HG03280 (cell line): ENCODE measurements at regions not wholly inside any gene's neighbourhood (a gene's known extent, or its start where the extent isn't known, plus 50 kb on each side); places are given as distances from the start of the nearest gene placed in this dataset.
"Not testable (repeated sequence)": the region's sequence is repeated elsewhere in the genome, so short reads cannot be mapped to it uniquely, and the experiment has no call there.

Source experiments
- ATAC-seq: cut with Tn5 transposase; IDR thresholded peaks from one replicate; pipeline ENCODE4 v1.9.1; 2021; ENCODE audit warnings: mild to moderate bottlenecking, moderate library complexity; ENCODE audit not compliant: unreplicated experiment

DNA sequence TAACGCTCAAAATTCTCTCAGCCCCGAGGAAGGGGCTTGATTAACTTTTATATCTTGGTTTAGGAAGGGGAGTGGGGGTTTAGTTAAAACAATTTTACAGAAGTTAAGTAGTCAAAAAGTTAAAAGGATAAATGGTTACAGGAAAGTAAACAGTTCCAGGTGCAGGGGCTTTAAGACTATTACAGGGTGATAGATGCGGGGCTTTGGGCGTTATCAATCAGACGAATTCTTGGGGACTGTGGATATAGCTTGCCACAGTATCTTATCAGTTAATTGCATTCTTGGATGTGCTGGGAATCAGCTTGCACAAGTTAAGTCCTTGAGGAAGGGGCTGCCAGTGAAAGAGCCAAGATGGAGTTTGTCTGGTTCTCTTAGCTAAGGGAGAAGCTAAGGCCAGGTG lies 616.2 kb downstream of the XPNPEP1 start:
- not testable (repeated sequence) for ATAC-seq

DNA sequence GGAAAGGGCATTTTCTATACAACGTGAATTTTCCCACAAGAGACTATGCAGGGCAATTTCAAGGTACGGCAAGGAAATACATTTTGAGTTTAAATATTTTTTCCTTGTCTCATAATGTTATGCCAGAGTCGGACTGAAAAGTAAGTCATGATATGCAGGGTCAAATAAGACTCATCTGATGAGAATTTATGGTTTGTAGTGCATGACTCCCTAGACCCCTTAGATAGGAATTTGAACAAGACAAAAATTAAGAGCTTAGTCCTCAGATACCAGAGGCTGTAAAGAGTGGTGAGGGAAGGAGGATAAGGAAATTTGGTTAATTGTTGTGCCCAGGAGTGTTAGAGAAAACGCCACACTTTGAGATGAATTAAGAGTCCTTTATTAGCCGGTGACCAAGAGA lies 616.6 kb downstream of the XPNPEP1 start:
- ATAC-seq: no peak

DNA sequence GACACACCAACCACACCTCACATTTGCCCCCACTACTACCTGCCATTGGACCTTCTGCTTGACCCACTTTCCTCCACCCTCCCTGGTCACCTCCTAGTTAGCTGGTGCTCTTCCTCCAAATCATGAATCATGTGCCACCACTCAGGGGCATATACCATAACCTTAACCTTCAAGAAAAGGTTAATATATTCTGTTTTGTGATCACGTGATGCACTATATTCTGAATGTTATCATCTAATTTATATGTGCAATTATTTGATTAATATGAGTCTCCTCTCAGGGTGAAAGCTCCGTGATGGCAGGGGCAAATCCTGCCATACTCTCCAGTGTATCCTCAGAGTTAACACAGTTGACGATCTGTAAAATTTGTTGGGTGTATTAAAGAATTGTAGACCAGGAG lies 635.5 kb downstream of the XPNPEP1 start:
- no peak for ATAC-seq

DNA sequence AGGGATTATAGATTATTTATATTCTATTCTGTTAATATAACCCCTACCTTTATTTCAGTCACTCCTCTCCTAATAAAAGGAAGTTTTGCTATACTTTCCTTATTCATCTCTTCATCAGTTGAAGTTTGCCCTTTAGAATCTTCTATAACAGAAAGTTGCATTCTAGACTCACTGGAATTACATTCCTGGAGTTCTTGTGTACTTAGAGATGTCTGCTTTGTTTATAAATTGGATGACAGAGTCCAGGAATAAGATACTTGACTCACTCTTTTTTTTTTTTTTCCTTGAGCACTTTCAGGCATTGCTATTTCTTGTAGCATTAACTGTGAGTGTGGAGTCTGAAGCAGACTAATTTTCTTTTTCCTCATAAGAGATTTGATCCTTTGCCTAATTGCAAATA lies 640.8 kb downstream of the XPNPEP1 start:
- no peak for ATAC-seq

DNA sequence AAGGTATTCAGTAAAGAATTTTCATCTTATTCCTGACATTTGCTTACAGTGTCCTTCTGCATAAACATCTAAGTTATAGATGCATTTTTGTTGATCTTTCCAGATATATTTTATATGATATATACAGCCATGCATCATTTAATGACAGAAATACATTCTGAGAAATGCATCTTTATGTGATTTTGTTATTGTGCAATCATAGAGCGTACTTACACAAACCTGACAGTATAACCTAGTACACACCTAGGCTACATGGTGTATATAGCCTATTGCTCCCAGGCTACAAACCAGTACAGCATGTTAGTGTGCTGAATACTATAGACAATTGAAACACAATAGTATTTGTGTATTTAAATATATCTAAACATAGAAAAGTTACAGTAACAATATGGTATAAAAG lies 642.0 kb downstream of the XPNPEP1 start:
- ATAC-seq: no peak

DNA sequence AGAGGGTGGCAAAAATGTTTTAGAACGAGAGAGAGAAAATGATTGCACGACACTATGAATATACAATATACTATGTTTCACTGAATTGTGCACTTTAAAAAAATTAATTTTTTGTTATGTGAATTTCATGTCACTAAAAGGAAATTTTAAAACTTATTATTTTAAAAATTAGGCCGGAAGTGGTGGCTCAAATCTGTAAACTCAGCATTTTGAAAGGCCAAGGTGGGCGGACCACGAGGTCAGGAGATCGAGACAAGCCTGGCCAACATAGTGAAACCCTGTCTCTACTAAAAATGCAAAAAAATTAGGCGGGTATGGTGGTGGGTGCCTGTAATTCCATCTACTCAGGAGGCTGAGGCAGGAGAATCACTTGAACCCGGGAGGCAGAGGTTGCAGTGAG lies 642.5 kb downstream of the XPNPEP1 start:
- ATAC-seq: no peak

DNA sequence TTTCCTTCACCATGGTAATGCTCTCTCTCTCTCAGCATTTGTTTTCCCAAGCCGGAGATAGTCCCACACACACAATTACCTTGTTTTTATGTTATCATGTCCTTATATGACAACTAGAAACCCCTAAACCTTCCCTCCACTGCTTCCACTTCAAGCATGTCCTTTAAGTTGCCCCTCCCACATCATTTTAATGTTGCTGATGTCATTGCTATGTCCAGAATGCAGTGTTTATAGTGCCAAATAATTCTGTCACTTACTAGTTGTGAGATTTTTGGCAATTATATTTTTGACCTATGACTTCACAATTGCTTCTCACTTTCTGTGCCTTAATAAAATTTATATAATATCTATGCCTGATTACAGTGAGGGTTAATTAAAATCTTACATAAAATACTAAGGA lies 645.9 kb downstream of the XPNPEP1 start:
- no peak for ATAC-seq

DNA sequence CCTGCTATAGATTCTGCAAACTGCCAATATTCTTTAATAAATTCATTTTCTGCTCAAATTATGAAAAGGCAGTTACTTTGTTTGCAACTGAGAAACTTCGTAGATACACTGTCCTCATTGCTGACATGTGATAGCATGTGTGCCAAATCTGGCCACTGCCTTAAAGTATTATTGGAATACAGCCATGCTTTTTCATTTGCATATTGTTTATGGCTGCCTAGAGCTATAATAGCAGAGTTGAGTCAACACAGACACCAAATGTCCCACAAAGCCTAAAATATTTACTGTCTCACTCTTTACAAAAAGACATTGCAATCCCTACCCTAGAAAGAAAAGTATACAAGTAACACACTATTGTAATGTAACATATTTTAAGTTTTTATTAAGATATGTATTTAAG lies 647.4 kb downstream of the XPNPEP1 start:
- no peak for ATAC-seq

DNA sequence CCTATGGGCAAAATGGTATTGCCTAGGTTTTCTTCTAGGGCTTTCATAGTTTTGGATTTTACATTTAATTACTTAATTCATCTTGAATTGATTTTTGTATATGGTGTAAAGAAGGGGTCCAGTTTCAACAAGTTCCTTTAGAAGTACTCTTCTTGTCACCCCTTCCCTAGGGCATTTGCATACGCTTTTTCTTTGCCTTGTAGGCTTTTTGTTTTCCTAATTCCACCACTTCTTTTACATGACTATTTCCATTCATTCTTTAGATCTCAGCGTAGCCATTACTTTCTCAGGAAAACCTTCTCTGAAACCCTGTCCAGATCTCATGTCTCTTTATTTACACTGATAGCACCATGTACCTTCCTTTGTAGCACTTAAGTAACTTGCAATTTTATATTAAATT lies 648.6 kb downstream of the XPNPEP1 start:
- no peak for ATAC-seq

DNA sequence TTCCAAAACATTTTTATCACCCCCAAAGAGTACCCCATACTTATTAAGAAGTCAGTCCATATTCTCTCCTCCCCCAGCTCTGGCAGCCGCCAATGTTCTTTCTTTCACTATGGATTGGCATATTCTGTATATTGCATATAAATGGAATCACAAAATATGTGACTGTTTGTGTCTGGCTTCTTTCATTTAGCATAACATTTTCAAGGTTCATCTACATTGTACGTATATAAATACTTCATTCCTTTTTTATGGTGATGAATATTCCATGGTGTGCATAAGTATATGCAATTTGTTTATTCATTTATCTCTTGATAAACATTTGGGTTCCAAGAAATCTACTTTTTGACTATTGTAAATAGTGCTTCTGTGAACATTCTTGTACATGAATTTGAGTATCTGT lies 653.1 kb downstream of the XPNPEP1 start:
- no peak for ATAC-seq

DNA sequence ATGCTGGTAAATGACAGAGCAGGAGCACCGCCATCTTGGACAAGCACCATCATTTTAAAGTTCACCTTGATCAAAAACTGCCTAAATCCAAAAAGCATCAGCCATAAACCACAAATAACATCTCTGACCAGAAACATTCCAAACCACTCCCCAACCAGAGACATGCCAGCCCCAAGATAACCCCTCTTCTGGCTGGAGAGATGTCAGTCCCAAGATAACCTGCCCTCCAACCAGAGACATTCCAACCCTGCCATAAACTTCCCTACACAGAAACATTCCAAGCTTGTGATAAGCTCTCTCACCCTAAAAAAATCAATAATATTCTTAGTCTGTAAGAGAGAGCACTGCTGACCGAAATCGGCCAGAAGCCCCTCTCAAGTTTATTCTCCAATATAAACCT lies 659.3 kb downstream of the XPNPEP1 start:
- no peak for ATAC-seq

DNA sequence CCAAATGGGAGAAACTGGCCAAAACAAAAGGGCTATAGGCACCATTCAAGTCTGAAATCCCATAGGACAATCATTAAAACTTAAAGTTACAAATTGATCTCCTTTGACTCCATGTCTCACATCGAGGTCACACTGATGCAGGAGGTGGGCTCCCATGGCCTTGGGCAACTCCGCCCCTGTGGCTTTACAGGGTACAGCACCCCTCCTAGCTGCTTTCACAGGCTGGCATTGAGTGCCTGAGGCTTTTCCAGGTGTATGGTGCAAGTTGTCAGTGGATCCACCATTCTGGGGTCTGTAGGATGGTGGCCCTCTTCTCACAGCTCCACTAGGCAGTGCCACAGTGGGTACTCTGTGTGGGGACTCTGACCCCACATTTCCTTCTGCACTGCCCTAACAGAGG lies 662.1 kb downstream of the XPNPEP1 start:
- ATAC-seq: no peak

DNA sequence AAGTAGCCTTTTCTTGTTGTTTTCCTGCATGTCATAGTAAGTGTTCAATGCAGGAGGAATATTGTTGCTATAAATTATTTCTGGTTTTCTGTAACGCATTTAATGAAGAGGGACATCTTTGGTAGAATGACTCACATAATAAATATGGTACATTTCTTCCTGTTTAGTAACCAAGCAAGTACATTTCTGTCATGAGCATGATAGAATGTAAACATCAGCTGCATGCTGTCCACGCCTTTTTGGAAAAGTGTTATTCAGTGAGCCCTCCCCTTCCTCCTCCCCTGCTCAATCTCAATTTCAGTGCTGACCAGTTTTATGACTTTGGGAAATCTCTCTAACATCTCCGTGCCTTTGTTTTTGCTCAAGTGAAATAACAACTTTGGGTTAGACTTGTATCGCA lies 664.0 kb downstream of the XPNPEP1 start:
- ATAC-seq: no peak

DNA sequence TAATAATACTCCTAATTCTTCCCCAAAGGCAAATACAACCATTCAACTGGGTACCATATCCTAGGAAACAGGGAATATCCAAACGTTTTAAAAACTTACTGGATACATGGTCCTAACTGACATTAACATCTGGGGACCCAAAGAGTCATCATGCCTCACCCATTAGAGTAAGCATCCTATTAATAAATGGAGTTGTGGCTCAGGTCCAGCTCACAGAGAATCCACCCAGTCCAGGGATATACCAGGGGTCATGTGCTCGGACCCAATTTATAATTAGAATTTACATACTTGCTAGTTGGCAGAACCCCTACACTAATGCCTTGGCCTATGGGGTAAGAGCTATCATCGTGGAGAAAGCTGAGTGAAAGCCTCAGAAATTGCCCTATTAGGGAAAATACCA lies 670.0 kb downstream of the XPNPEP1 start:
- no peak for ATAC-seq

DNA sequence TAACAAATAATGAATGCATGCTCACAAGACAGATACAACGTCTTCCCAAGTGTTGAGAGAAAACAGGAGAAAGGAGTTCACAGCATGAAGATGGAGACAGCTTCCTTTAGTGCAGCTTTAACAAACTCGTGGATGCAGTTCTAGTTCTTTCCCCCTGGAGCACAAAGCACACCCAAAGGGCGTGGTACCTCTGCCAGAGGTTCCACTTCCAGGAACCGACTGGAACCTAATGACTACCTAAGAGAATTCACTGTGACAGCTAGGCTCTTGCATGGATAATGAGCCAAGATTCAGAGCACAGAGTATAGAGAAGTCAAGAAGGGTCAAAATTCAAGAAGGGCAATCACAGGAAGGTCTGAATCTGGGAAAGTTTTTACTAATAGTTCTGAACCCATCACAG lies 673.2 kb downstream of the XPNPEP1 start:
- no peak for ATAC-seq

DNA sequence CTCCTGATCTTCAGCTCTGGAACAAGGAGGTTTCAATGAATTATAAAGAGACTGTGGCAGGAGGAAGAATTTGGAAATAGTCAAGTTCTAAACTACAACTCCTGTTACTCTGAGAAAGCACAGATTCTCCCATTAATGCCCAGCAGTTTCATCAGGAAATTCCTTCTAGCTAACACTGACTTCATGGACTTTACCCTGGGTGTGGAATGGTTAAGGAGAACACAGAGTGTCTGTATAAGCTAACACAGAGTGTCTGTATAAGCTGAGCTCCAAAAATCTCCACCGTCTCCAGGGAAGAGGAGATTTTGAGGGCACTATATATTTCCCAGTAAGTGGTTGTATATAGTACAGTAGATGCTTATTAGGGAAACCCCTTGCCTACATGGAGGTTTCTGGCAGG lies 675.5 kb downstream of the XPNPEP1 start:
- ATAC-seq: no peak

DNA sequence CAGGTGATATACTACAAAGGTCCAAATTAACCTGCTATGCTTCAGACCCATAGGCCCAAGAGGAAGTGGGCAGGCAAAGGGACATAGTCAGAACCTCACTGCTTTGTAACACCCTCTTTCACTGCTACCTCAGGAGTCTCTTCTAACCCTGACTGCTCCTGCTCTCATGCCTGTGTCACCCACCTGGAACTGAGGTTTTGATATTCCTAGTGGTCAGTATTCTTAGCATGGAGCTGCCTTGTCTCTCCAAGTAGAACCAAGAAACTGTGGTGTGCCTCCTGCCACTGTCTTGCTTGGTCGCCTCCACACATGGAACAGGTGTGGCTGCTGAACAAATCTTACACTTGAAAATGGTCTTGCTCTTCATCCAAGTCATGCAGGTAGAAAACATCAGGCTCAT lies 677.5 kb downstream of the XPNPEP1 start:
- ATAC-seq: no peak

DNA sequence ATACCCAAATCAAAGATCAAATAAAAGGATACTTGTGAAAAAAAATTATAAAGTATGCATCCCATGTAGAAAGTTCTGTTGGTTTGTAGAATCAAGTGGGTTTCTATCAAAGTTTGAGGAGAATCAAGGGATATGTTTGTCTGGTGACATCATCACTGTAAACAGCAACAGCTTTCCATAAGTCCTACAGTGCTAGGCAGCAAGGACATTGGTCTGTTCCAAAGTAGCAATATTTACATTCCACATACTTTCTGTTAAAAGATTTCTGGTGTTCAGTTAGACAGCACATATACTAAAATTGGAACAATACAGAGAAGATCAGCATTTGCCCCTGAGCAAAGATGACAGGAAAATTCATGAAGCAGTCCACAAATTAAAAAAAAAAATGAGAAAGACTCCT lies 683.9 kb downstream of the XPNPEP1 start:
- no peak for ATAC-seq

DNA sequence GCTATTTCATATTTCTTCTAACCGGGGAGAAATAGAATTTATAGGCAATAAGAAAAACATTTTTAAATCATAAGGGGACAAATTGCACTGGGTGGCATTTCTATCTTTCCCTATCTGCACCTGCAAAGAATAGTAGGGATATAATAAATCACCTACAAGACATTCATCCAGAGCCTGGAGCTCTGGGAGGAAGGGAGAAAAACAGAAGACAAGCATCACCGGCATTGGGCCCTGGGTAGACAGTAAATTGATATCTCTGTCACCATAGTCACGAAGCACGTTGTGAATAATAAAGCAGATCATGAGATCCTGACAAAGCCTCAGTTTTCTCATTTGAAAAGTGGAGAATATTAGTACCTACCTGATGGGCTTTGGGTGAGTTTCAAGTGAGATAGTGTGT lies 685.6 kb downstream of the XPNPEP1 start:
- ATAC-seq: no peak

DNA sequence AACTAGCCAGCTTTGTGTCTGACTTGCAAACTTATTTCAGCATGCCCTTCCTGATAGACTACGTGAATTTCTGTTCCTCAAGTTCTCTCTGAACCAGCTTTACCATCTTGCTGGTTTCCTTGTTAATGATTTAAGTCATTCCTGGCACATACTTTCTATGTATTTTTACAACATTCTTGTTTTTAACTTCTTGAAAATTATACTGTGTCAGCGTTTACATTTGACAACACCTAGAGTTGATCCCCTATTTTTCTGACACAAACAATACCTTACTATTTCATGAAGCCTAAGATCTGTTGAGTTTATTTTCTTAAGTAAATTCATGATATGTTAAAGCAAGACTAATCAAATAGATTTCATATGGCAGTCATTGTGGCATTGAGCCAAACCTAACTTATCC lies 686.3 kb downstream of the XPNPEP1 start:
- no peak for ATAC-seq

DNA sequence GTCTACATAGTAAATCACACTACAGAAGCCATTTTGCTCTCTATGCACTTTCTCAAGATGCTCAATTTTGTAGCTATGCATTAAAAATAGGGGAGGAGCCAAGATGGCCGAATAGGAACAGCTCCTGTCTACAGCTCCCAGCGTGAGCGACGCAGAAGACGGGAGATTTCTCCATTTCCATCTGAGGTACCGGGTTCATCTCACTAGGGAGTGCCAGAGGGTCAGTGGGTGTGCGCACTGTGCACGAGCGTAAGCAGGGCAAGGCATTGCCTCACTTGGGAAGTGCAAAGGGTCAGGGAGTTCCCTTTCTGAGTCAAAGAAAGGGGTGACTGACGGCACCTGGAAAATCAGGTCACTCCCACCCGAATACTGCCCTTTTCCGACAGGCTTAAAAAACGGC lies 699.8 kb downstream of the XPNPEP1 start:
- ATAC-seq: not testable (repeated sequence)

DNA sequence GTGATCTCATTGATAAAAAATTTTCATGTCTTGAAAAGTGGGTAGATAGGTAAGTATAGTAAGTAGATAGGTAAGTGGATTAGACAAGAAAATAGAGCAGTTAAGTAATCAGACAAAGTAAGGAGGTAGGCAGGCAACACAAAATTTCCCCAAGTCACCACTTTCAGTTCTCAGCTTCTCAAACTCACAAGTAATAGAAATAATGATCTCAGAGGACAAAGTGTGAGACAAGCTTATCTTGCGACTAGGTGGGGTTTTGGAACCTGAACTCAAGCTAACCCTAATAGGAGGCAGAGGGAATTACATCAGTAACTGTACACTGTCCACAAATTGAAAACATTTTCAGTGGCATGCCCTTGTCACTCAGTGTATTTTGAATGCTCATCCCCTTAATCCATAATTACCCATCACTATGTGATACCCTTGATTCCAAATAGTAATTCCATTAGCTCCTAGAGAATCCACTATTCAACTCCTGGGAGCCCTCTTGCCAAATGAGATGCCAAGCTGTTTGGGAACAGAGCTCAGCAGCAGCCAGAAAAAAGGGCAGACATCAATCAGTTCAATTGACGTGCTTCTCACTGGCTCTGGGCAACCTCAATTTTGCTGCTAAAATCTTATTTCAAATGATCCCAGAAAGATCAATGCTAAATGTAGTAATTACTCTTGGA lies 703.2 kb downstream of the XPNPEP1 start:
- ATAC-seq: no peak

DNA sequence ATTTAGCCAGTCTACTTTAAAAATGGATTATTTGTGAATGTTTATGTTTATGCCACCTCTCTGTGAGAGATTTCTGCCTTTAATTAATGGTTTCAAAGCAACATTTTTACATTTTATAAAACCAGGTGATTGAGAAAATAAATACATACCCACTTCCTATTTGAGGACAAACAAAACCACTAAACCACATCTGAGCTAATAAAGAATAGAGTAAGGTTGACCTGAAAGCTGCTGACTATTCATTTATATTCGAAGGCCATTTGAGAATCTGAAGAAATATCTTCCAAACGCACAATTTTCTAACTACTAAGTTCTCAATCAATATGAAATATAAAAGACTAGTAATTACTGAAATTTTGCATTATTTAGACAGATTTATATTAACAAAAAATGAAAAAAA lies 705.1 kb downstream of the XPNPEP1 start:
- ATAC-seq: no peak
